AG04449 (cell line): ENCODE measurements at regions not wholly inside any gene's neighbourhood (a gene's known extent, or its start where the extent isn't known, plus 50 kb on each side); places are given as distances from the start of the nearest gene placed in this dataset.

ENCODE experiments used
- CTCF ChIA-PET: fragments of 350-600 bp; formaldehyde crosslinking; extraction: SDS; loops from one replicate; lab custom pipeline; 2021; ENCODE audit warnings: antibody characterized with exemption; lab: Yijun Ruan, JAX
- POLR2A ChIA-PET: fragments of 400-600, 350-600 bp; formaldehyde crosslinking; extraction: SDS; loops from one replicate; lab custom pipeline; 2020; ENCODE audit warnings: antibody characterized with exemption, inconsistent platforms; lab: Yijun Ruan, JAX
- DNase-seq: peaks from one replicate; pipeline ENCODE4 v3.0.0-alpha.2; 2010; ENCODE audit warnings: low read depth, low spot score
- H3K4me3 ChIP-seq: 2 replicates; pipeline ENCODE4 v1.5.1; 2011; ENCODE audit warnings: low read depth, mild to moderate bottlenecking, control low read depth, low read length
- TF ChIP-seq, protein P1 (sequence below): IDR thresholded peaks from one replicate; pipeline ENCODE4 v1.5.1; 2011; ENCODE audit warnings: mild to moderate bottlenecking, moderate library complexity, low read length, control low read depth, inconsistent platforms; ENCODE audit not compliant: insufficient read depth; ENCODE audit errors: missing control alignments

DNA sequence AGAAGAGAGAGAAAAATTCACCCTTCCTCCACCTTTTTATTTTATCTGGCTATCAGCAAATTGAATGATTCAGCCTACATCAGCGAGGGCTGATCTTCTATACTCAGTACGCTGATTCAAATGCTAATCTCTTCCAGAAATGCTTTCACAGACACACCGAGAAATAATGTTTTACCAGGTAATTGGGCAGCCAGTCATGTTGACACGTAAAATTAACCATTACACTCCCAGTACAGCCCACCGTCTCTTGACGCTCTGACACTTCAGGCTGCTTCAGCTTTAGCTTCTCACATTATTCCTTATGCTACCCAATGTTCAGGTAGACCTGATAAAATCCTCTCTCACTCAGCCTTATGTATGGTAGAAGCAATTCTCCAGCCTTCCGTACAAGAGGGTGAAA is 835.2 kb upstream of the PCDH10 start:
- no peak overlapping the region for H3K4me3 ChIP-seq
- TF ChIP-seq, protein P1, sequence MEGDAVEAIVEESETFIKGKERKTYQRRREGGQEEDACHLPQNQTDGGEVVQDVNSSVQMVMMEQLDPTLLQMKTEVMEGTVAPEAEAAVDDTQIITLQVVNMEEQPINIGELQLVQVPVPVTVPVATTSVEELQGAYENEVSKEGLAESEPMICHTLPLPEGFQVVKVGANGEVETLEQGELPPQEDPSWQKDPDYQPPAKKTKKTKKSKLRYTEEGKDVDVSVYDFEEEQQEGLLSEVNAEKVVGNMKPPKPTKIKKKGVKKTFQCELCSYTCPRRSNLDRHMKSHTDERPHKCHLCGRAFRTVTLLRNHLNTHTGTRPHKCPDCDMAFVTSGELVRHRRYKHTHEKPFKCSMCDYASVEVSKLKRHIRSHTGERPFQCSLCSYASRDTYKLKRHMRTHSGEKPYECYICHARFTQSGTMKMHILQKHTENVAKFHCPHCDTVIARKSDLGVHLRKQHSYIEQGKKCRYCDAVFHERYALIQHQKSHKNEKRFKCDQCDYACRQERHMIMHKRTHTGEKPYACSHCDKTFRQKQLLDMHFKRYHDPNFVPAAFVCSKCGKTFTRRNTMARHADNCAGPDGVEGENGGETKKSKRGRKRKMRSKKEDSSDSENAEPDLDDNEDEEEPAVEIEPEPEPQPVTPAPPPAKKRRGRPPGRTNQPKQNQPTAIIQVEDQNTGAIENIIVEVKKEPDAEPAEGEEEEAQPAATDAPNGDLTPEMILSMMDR = no peak
- DNase-seq = no peak
- CTCF ChIA-PET = no interaction called here
- POLR2A ChIA-PET = no interaction called here

DNA sequence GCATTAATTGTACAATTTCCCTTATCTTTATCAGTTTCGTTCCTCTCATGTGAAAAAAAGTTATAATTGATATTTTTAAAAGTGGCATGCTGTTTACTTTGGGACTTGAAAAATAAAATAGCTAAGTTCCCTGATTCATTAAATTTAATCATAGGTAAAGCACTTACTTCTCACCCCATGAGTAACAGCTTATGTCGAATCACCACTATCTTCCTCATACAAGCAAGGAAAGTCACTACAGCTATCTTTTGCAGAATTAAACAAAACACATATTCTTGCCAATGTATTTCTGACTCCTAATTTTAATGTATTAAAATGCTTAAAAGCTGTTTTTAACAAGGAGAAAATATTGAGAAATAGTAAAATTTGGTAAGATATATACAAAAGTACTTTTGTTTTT is 832.4 kb upstream of the PCDH10 start:
- TF ChIP-seq, protein P1 = no peak
- no peak overlapping the region for H3K4me3 ChIP-seq
- CTCF ChIA-PET = no interaction called here
- POLR2A ChIA-PET = no interaction called here
- DNase-seq = no peak

DNA sequence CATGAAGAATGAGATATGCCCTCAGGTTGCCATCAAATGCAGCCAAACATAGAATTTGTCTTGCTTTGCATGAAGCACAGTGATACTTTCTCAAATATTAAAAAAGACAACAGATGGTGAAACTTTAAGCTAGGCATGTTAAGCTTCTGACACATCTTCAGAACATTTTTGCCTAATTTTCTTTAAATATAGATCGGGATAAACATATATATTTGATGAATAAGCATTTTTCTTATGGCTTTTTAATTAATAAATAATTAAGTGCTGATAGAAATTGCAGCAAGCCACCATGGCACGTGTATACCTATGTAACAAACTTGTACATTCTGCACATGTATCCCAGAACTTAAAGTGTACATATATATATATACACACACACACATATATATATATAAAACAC is 831.2 kb upstream of the PCDH10 start:
- CTCF ChIA-PET = no interaction called here

DNA sequence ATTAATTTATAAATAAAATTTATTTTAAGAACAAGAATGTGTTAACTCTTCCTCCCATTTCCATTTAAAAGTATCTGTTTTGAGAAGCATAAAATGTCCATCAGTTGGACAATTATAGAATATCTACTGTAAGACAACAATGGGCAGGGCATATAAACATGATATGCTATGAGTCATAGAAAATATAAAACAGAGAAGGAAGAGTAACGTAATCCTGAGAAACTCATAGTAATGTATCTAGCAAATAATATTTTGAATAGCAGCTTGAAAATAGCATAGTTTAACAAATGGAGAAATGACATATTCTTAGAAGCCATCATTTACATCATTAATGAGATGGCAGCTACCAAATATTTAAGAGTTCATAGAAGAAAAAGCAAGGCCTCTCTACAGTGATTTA is 820.3 kb upstream of the PCDH10 start:
- DNase-seq = no peak
- ChIA-PET CTCF (no interaction called here), POLR2A (no interaction called here)
- no peak overlapping the region for H3K4me3 ChIP-seq
- TF ChIP-seq, protein P1 = no peak

More for the DNA sequence above, 831.2 kb upstream of the PCDH10 start:
- POLR2A ChIA-PET = no interaction called here
- no peak for DNase-seq
- no peak overlapping the region for H3K4me3 ChIP-seq
- TF ChIP-seq, protein P1 = no peak

DNA sequence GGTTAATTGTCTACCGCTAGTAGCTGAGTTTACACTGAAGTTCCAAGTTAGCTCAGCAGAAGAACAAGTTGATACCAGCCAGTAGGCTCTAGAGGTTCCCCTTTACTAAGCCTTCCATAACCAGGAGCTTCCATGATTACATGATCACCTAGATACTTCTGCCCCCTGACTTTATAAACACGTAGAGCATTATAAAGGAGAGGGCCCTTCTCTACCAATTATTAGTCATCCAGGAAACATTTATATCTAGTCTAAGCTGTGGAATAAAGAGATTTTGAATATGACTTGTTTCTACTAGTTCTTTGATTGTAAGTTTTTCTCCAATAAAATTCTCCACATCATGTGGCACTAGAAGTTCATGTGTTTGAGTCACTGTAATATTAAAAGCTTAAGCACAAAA is 818.1 kb upstream of the PCDH10 start:
- POLR2A ChIA-PET = no interaction called here

DNA sequence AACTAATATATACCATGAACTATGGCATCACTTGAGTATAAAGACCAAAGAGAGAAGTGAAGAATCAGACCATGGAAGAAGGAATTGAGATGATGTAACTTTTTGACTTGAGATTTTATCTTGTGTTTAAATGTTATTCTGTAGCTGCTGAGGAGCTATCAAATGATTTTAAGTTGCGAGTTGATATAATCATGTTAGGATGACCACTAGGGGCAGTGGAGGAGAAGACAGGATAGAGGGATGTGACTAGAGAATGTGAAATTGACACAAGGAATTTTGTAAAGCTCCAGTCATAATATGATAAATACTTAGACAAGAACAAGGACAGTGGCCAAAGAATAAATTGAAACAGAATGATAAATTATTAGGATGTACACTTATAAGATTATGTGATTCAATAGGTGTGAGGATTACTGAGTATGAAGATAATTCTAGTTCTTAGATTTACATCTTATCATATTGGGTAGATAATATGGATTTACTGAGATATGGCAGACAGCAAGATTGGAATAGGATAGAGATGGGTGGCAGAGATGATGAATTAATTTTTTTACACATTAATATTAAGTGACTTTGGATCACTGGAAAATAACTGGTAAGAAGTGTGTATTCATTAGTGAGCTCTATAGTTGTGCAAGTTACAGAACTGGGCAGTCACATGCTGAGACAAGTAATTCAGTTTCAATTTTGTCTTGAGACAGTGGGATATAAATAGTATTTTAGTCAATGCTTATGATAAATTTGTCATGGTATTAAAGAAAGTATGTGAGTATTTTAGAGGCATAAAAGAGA is 816.0 kb upstream of the PCDH10 start:
- POLR2A ChIA-PET = no interaction called here
- no peak overlapping the region for H3K4me3 ChIP-seq
- DNase-seq = no peak
- CTCF ChIA-PET = no interaction called here
- TF ChIP-seq, protein P1 = no peak

More for the DNA sequence above, 818.1 kb upstream of the PCDH10 start:
- H3K4me3 ChIP-seq = no peak overlapping the region
- TF ChIP-seq, protein P1 = no peak
- CTCF ChIA-PET = no interaction called here
- no peak for DNase-seq
